ENCODE measurements at regions not wholly inside any gene's neighbourhood (a gene's known extent, or its start where the extent isn't known, plus 50 kb on each side); places are given as distances from the start of the nearest gene placed in this dataset.
"Not testable (repeated sequence)": the region's sequence is repeated elsewhere in the genome, so short reads cannot be mapped to it uniquely, and the experiment has no call there.

DNA sequence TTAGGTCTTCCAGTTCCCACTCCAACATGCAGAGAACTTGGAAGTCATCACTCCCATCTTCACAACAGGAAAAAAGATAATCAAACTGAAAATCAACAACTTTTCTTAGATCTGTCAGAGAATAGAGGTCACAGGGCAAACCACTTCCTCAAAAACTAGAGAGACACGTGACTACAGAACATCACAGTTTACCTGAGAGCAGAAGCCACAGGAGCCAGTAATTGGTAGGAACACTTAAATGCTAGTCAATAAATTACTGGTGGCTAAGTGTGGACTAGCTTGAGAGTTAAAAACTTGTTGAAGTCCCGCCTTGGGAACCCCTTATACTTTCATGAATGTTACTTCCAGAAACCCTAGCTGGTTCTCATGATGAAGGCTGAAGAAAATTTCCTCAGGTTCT is 81.1 kb downstream of the THSD1 start:
- DNase-seq (ENCODE audit: low read depth); H3K4me3 ChIP-seq (ENCODE audit: low read depth, low read length): not testable (repeated sequence)

- DNase-seq (ENCODE audit: low read depth) = no peak
- H3K4me3 ChIP-seq (ENCODE audit: low read depth, low read length) = no peak overlapping the region
- no peak for TF ChIP-seq CTCF (IDR thresholded peaks at IDR 0.05; ENCODE audit: insufficient read depth, low read depth, low read length)
Observed at GRCh38 chr13:52319876-52320275, 86.1 kb downstream of the THSD1 start.

- H3K4me3 ChIP-seq (ENCODE audit: low read depth, low read length); DNase-seq (ENCODE audit: low read depth): not testable (repeated sequence)
Observed at GRCh38 chr13:52309833-52310232, 96.1 kb downstream of the THSD1 start.

- not testable (repeated sequence) for H3K4me3 ChIP-seq (ENCODE audit: low read depth, low read length); DNase-seq (ENCODE audit: low read depth)
Observed at GRCh38 chr13:52306336-52306735, 99.6 kb downstream of the THSD1 start.

- H3K4me3 ChIP-seq (ENCODE audit: low read depth, low read length); DNase-seq (ENCODE audit: low read depth): not testable (repeated sequence)
Observed at GRCh38 chr13:52303098-52303497, 102.9 kb downstream of the THSD1 start.

- DNase-seq (ENCODE audit: low read depth); H3K4me3 ChIP-seq (ENCODE audit: low read depth, low read length): not testable (repeated sequence)
Observed at GRCh38 chr13:52302688-52303087, 103.3 kb downstream of the THSD1 start.

DNA sequence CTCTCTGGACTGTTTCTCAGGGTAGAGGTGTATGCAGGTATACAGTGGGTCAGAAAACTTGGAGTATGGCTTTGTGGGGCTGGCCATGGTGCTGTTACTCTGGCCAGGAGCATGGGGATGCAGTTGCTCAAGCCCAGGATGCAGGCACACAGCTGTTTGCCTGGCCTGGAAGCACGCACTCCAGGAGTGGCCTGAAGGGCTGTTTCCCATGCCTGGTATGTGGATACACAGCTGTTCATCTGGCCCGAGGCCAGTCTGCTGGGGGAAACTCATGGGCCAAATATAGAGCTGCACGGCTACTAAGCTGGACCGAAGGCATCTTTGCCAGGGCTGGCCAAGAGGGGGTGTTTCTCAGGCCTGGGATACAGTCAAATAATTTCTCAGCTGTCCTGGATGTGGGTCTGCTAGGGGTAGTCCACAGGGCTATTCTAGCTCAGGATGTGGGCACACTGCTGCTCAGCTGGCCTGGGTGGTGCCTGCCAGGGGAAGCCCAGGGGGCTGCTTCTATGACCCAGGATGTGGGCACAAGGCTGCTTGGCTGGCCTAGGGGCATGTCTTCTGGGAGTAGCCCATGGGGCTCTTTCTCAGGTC is 104.1 kb downstream of the THSD1 start:
- not testable (repeated sequence) for H3K4me3 ChIP-seq (ENCODE audit: low read depth, low read length); DNase-seq (ENCODE audit: low read depth)

- not testable (repeated sequence) for DNase-seq (ENCODE audit: low read depth); H3K4me3 ChIP-seq (ENCODE audit: low read depth, low read length)
Observed at GRCh38 chr13:52298079-52298661, 107.8 kb downstream of the THSD1 start.

DNA sequence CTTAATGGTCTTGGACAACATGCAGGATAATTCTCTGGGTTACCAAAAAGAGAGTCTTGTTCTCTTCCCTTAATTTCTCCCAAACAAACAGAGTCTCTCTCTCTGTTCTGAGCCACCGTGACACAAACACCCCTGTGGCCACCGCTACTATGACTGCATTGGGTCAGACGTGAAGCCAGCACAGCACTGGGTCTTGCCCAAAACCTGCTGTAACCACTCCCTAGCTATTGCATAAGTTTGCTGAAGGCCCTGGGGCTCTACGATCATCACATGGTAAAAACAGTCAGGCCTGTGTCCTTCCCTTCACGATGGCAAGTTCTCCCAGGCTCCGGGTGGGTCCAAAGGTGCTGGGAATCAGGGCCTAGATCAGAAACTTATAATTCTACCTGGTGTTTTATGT is 117.1 kb downstream of the THSD1 start:
- H3K4me3 ChIP-seq (ENCODE audit: low read depth, low read length); DNase-seq (ENCODE audit: low read depth): not testable (repeated sequence)

- DNase-seq (ENCODE audit: low read depth); H3K4me3 ChIP-seq (ENCODE audit: low read depth, low read length): not testable (repeated sequence)
Observed at GRCh38 chr13:52281387-52281786, 122.0 kb upstream of the NEK3 start.

DNA sequence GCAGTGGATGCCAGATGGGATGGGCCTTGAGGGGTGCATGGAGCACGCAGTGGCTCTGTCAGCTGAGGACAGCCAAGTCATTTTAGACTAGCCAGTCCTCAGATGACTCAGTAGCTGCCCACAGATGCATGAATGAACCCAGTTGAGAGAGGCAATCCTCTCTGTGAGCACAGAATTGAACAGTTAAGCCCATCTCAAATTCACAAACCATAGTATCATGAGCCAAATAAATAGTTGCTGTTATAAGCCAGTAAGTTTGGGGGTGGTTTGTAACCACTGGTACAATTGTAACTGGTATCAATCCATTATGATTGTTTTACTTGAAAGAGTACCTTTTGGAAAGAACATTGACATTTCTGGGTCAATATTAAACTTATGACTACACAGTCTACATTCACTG is 120.0 kb upstream of the NEK3 start:
- DNase-seq (ENCODE audit: low read depth) = not testable (repeated sequence)

GRCh38 chr13:52254299-52254698 is 94.9 kb upstream of the NEK3 start:
- DNase-seq (ENCODE audit: low read depth); H3K4me3 ChIP-seq (ENCODE audit: low read depth, low read length): not testable (repeated sequence)

More for the DNA sequence above, 120.0 kb upstream of the NEK3 start:
- not testable (repeated sequence) for H3K4me3 ChIP-seq (ENCODE audit: low read depth, low read length)

- DNase-seq (ENCODE audit: low read depth); H3K4me3 ChIP-seq (ENCODE audit: low read depth, low read length): not testable (repeated sequence)
Observed at GRCh38 chr13:52240752-52241151, 81.4 kb upstream of the NEK3 start.
